ENCODE measurements at regions not wholly inside any gene's neighbourhood (a gene's known extent, or its start where the extent isn't known, plus 50 kb on each side); places are given as distances from the start of the nearest gene placed in this dataset.

- Histone ChIP-seq H3K4me2 (ENCODE audit: low read length) (no peak overlapping the region), H3K27me3 (ENCODE audit: control insufficient read depth, low read length) (no peaks in the 10 kb centered on the region), H3K27ac (ENCODE audit: low read depth, low read length) (no peak overlapping the region), H3K4me1 (ENCODE audit: control insufficient read depth, low read length) (no peaks in the 10 kb centered on the region), H4K20me1 (ENCODE audit: control insufficient read depth, insufficient read depth, low read depth, low read length) (no peaks in the 10 kb centered on the region), H3K9me3 (ENCODE audit: control insufficient read depth, insufficient read depth, low read length) (no peaks in the 10 kb centered on the region), H3K9me2 (replicated peaks; ENCODE audit: control insufficient read depth, low read length) (no peaks in the 10 kb centered on the region), H3K4me3 (ENCODE audit: low read length) (no peak overlapping the region), H3F3A (ENCODE audit: control insufficient read depth, insufficient read depth) (no peaks in the 10 kb centered on the region), H3K79me2 (ENCODE audit: control insufficient read depth, low read length) (no peaks in the 10 kb centered on the region), H3K36me3 (ENCODE audit: control insufficient read depth, low read length) (no peaks in the 10 kb centered on the region)
- no peak for TF ChIP-seq CTCF (IDR thresholded peaks at IDR 0.05; ENCODE audit: low read depth, low read length, poor library complexity, severe bottlenecking)
- TF ChIP-seq EZH2phosphoT487 (IDR thresholded peaks at IDR 0.05; ENCODE audit: borderline replicate concordance, low read length), result no peak
Measured at GRCh38 chr3:29090912-29091597, 189.8 kb upstream of the RBMS3 start.

- Histone ChIP-seq H3K9me2 (replicated peaks; ENCODE audit: control insufficient read depth, low read length) (no peaks in the 10 kb centered on the region), H3K27me3 (ENCODE audit: control insufficient read depth, low read length) (no peaks in the 10 kb centered on the region)
Measured at GRCh38 chr3:29091599-29092189, 189.2 kb upstream of the RBMS3 start.

GRCh38 chr3:29092348-29092747 lies 188.5 kb upstream of the RBMS3 start:
- Histone ChIP-seq H3K4me3 (ENCODE audit: low read length) (no peak overlapping the region), H3K9me2 (replicated peaks; ENCODE audit: control insufficient read depth, low read length) (no peaks in the 10 kb centered on the region), H3K4me1 (ENCODE audit: control insufficient read depth, low read length) (no peaks in the 10 kb centered on the region), H3K9me3 (ENCODE audit: control insufficient read depth, insufficient read depth, low read length) (no peaks in the 10 kb centered on the region), H3K4me2 (ENCODE audit: low read length) (no peak overlapping the region), H3K36me3 (ENCODE audit: control insufficient read depth, low read length) (no peaks in the 10 kb centered on the region), H3K27me3 (ENCODE audit: control insufficient read depth, low read length) (no peaks in the 10 kb centered on the region), H3K27ac (ENCODE audit: low read depth, low read length) (no peak overlapping the region), H3K79me2 (ENCODE audit: control insufficient read depth, low read length) (no peaks in the 10 kb centered on the region), H4K20me1 (ENCODE audit: control insufficient read depth, insufficient read depth, low read depth, low read length) (no peaks in the 10 kb centered on the region), H3F3A (ENCODE audit: control insufficient read depth, insufficient read depth) (no peaks in the 10 kb centered on the region)
- no peak for TF ChIP-seq CTCF (IDR thresholded peaks at IDR 0.05; ENCODE audit: low read depth, low read length, poor library complexity, severe bottlenecking)
- TF ChIP-seq EZH2phosphoT487 (IDR thresholded peaks at IDR 0.05; ENCODE audit: borderline replicate concordance, low read length), result no peak

More at GRCh38 chr3:29091599-29092189, 189.2 kb upstream of the RBMS3 start:
- Histone ChIP-seq H3K79me2 (ENCODE audit: control insufficient read depth, low read length) (no peaks in the 10 kb centered on the region), H3K36me3 (ENCODE audit: control insufficient read depth, low read length) (no peaks in the 10 kb centered on the region), H3K4me1 (ENCODE audit: control insufficient read depth, low read length) (no peaks in the 10 kb centered on the region), H3K4me2 (ENCODE audit: low read length) (no peak overlapping the region), H4K20me1 (ENCODE audit: control insufficient read depth, insufficient read depth, low read depth, low read length) (no peaks in the 10 kb centered on the region), H3F3A (ENCODE audit: control insufficient read depth, insufficient read depth) (no peaks in the 10 kb centered on the region), H3K9me3 (ENCODE audit: control insufficient read depth, insufficient read depth, low read length) (no peaks in the 10 kb centered on the region), H3K27ac (ENCODE audit: low read depth, low read length) (no peak overlapping the region), H3K4me3 (ENCODE audit: low read length) (no peak overlapping the region)
- no peak for TF ChIP-seq EZH2phosphoT487 (IDR thresholded peaks at IDR 0.05; ENCODE audit: borderline replicate concordance, low read length)
- no peak for TF ChIP-seq CTCF (IDR thresholded peaks at IDR 0.05; ENCODE audit: low read depth, low read length, poor library complexity, severe bottlenecking)

All from DOHH2 (cell line).